GM19351 (cell line): ENCODE measurements at regions not wholly inside any gene's neighbourhood (a gene's known extent, or its start where the extent isn't known, plus 50 kb on each side); places are given as distances from the start of the nearest gene placed in this dataset.

Experiments used
- ATAC-seq: cut with Tn5 transposase; IDR thresholded peaks from one replicate; pipeline ENCODE4 v1.9.1; 2021; ENCODE audit warnings: mild to moderate bottlenecking, moderate library complexity; ENCODE audit not compliant: unreplicated experiment

DNA sequence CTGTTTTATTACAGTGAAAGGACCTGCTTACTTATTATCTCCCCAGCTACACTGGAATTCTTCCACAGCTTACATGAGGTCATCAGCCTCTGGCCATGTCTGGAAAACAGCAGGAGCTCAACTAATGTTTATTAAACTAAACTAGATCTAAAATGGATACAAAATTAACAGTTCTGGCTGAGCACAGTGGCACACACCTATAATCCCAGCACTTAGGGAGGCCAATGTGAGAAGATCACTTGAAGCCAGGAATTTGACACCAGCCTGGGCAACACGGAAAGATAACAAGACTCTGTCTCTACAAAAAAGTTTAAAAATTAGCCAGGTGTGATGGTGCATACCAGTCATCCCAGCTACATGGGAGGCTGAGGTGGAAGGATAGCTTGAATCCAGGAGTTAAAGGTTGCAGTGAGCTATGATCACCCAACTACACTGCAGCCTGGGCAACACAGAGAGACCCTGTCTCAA lies 220.8 kb upstream of the MARCKS start:
- no peak for ATAC-seq

DNA sequence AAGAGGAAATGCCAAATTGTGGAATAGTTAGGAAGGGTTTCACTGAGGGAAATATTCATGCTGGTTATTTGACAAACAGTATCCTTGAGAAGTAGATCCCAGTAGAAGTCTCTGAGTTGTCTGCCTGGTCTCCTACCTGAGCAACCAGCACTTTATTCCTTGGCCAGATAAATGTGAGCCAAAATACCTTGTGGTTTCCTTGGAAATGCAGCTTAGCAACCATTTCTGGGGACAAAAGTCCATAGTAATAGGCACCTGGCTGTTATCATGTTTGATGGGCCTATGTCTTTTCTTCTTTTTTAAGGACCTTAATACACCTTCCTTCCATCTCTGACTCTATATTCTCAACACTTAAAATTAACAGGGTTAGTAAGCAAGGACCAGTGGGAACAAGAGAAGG lies 217.1 kb upstream of the MARCKS start:
- ATAC-seq = no peak

DNA sequence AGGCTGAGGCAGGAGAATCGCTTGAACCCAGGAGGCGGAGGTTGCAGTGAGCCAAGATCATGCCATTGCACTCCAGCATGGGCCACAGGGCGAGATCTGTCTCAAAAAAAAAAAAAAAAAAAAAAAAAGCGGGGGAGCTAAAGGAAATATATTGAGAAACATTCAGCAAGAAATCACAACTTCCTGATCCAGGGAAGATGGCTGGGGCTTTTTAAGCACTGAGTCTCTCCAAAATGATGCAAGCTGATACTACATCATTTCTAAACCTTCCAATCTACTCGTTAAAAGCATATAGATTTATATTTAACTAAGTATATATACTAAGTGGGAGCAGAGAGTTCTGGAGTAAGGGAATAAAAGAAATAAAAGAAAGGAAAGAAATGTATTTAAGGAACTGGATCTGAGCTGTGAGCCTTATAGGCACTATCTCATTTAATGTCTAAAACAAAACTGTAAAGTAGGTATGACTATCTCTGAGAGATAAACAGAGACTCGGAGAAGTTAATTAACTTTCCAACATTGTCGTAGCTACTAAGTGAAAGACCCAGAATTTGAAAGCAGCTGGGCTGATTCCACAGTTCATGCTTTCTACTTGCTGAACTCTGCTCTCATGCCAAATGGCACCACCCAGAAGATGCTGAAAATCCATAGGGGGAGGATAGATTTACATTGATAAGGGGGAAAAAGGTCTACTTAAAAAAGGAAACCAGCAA lies 215.0 kb upstream of the MARCKS start:
- no peak for ATAC-seq

DNA sequence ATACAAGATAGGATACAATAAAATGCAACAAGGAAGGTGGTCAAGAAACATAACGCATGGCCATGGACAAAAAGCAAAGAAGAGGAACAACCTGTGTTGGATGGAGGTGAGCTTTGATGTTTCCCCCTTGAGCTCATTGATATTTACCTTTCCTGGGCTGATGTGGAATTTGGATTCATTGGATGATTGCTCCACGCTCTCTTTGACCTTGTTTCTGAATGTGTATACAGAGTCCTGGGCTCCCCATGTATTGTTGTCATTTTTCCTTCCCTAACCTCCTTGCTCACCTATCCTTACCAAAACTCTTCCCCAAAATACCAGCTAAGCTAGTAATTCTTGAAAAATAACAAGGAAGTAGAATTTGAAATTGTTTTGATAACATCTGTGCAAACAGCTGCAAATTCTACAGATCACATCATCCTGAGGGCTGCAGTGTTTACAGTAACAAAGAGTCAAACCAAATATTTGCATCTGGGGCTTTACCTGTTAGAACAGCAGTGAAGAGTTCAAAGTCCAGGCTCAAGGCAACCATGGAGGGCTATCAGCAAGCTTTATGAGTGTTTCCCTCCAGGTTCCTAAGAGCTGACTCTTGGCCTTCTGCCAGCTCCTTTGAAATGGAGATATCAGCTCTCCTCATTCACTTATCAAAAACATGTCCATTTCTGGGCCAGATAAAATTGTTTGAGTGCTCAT lies 214.3 kb upstream of the MARCKS start:
- ATAC-seq = peak; percentile 92

DNA sequence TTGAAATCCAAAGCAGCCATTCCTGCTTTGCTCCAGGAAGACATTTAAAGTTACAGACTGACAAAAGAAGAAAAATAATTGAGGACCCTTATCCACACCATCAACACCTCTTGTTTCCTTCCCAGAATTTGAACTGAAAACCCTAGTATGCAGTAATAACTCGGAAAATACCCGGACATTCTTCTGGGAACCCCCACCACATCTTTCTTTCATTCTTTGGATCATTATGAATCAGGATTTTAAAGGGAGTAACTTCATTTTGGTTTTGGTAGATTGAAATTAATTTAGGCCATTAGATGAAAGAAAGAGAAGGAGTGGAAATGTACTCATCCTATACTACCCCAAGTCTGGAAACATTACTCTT lies 213.8 kb upstream of the MARCKS start:
- no peak for ATAC-seq

DNA sequence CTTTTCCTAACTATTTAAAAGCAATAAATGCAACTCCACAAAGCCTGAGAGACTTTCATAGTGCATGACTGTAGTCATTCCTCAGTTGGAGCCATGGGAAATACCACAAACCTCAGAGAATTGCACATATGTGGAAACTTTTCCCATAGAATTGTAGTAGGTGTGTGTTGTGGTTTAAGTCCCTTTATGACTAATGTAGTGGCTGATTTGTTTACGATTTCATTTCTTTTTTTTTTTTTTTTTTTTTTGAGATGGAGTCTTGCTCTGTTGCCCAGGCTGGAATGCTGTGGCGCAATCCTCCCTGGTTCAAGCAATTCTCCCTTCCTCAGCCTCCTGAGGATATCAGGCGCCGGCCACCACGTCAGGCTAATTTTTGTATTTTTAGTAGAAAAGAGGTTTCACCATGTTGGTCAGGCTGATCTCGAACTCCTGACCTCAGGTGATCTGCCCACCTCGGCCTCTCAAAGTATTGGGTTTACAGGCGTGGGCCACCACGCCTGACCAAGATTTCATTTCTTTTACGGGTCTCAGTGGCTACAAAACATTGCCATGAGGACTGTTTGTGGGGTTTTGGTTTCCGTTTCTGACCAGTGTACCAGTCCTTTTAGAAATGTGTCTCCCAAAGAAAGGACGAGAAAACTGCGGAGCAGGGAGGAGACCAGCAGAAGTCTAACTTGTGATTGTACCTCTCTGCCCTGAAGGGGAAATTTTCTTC lies 212.1 kb upstream of the MARCKS start:
- peak; percentile 15 for ATAC-seq

DNA sequence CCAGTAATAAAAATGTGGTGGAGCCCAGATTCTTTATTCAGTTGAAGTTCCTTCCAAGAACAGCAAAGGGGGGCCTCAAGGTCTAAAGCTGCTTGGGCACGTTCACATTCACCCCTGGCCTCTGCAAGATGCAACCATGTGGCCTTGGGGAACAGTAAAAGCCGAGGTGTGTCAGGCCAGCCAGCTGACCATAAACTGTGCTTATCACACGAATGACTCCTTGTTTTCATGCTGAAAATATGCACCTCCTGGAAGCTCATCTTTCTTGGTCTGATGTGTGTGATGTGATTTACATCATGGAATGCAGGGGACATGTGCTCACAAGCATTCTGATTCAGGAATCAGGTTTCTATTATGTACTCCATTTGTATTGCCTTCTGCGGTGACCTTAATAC lies 211.6 kb upstream of the MARCKS start:
- no peak for ATAC-seq

DNA sequence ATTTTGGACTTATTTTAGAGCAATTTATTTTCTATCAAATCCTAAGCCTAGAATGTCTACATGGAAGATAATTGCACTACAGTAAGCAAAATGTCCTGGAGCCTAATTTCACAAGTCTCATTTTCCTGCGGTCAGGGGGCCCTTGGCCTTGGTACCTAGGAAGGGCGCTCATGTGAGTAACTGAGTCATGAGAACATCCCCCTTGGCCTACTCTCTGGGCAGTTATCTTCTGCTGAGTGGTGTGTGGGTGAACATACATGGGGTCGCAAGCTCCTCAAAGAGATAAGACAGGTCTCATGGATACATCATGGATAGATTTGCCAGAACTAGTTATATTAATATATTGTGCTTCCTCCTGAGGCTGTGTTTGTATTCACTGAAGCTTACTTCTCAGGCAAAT lies 211.2 kb upstream of the MARCKS start:
- no peak for ATAC-seq

DNA sequence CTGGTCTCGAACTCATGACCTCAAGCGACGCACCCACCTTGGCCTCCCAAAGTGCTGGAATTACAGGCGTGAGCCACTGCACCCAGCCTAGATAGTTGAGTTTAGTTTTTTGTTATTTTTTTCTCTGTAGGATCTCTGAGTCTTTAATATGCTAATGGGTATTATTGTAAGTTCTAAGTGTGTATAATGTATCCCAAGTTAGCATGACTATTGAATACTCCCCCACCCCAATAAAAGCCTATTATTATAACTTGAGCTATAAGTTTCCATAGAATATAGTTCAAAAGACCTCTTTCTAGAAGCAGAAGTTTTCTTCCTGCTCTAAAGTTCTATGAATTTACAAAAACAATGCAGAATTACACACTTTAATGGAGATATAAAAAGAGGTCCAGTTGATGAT lies 210.4 kb upstream of the MARCKS start:
- no peak for ATAC-seq

DNA sequence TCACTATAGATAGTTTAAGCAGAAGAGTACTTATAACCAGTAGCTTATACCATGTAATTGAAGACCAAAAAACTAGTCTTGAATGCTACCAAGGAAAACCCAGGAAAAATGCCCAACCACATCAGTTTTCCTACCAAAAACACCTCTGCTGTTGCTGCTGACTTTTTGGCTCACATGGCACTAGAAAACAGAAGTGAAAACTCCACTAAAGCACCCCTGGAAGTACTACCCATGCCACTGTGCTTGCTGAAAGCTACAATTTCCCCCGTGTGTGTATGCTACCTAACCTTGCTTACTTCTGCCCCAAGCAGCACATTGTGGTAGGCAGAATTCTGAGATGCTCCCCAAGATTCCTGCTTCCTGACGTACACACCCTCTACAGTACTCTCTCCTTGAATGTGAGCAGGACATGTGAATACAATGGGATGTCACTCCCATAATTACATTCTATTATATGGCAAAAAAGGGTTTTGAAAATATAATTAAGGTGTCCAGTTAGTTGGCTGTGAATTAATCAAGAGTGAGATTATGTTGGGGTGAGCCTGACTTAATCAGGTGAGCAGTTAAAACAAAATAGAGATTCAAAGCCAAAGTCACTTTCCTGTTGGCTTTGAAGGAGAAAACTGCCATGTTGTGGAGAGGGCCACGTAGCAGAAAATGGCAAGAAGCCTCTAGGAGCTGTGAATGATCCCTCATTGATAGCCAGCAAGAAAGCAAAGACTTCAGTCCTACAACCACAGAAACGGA lies 209.8 kb upstream of the MARCKS start:
- no peak for ATAC-seq

DNA sequence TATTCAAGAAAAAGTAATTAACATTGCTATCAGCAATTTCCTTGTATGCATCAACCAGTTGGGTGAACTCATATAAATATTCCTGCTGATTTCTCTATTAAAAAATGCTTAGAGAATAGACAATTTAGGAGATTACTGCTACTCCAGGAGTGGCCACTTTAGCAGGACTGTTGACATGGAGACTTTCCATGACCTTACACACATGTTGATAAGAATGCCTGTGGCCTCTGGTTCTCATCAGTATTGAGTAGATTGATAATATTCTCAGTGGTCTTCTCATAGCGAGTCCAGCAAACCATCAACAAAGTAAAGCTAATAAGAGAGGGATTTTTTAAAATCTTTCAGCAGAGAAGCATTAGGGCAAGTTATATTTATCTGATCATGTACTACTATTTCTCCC lies 208.4 kb upstream of the MARCKS start:
- no peak for ATAC-seq

DNA sequence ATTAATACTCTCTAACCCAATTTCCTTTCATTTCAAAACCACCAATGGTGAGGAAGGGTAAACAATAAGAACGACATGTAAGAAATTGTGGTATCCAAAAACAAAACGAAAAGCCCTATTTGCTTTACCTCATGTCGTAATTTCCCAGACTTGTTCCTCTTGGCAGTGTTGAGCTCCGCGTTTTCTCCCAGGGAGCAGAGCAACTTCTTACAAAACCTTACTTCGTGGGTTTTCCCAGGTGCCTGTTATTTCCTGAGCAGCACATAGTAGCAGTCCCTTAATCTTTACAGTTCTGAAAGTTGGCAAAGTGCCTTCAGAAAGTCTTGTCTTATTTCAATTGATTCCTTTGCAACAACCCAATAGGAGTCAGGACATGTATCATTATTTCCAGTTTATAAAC lies 207.9 kb upstream of the MARCKS start:
- ATAC-seq = no peak

DNA sequence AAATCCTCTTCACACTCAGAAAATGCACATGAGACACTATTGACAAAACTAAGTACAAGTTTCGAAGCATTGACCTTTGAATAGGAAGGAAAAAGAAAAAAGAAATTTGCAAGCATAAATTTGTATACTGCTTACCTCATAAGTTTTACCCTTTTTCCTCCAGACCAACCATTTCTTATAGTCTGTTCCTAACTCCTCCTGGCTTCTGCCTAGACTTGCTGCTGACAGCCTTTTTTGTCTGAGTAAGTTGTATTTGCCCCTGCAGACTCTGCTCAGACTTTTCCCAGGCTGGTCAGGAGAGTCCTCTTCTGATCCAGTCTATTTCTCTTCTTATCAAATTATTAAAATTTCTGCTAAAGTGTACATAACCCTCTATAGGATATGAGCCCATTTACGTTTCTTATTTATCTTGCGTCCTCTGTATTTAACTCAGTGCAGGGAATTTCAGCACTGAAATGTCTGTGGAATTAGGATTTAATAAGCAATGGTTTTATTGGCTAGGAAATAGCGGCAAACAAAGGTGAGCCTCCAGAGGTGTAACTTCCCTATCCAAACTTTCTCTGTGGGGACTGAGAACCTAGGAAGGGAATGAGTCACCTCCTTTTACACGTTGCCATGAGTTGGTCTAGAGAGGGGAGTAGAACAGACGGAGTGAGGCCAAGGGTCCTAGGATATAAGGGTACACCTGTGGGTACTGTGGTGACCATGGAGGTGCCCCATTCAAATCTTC lies 207.1 kb upstream of the MARCKS start:
- no peak for ATAC-seq

DNA sequence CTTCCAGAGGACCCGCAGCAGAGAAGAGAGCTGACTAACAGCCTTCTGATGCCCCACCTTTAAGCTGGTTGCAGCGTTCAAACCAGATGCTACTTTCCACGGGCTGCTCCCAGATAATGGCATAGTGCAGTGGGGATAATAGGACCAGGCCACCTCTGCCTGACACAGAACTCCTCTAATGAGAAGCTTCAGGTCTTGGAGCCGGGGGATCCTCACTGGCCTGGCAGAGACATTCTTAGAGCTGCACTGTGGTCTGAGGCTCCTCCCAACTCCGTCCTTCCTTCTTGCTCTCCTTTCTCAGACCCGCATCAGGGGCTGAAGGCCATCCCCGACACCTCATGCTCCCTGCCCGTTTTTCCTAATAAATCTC lies 206.6 kb upstream of the MARCKS start:
- ATAC-seq = no peak

DNA sequence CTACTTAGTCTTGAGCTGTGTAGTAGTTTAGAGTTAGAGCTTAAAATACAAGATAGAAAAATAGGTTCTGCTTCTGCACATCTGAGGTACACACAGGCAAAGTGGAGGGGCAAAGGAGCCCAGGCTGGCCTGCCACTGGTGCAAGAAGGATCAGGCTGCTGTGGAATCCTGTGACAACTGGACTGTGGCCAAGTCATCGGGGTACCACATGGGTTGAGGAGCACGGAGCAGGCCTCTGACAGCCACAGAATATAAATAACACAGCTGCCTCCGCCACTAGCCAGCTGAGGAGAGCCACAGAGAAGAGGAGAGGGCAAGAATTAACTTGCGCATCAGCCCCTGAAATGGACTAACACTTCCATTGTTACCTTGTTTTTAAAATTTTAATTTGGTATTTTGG lies 206.0 kb upstream of the MARCKS start:
- no peak for ATAC-seq

DNA sequence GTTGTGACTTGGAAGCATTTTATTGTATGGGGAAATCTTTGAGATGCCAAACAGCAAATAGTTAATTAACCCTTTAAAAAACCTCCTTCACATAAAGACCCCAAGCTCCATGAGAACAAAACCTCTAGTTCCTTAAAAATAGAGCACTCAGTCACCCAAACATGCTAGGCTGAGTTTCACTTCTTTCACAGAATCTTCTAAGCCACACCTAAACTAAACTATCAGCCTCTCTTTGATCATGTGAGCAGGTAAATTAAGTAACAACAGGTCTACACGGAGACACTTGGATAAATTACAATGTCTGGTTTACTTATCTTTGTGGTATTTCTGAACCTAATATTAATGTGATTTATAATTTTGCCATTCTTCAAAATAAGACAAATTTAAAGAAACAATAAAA lies 205.2 kb upstream of the MARCKS start:
- ATAC-seq = peak; percentile 35

DNA sequence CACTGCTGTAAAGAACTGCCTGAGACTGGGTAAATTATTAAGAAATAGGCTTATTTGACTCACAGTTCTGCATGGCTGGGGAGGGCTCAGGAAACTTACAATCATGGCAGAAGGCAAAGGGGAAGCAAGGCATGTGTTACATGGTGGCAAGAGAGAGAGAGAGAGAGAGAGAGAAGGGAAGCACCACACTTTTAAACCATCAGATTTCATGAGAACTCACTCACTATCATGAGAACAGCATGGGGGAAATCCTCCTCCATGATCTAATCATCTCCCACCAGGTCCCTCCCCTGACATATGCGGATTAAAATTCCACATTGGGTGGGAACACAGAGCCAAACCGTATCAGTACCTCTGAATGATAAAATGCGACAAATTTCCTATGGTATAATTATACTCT lies 203.9 kb upstream of the MARCKS start:
- ATAC-seq = no peak

DNA sequence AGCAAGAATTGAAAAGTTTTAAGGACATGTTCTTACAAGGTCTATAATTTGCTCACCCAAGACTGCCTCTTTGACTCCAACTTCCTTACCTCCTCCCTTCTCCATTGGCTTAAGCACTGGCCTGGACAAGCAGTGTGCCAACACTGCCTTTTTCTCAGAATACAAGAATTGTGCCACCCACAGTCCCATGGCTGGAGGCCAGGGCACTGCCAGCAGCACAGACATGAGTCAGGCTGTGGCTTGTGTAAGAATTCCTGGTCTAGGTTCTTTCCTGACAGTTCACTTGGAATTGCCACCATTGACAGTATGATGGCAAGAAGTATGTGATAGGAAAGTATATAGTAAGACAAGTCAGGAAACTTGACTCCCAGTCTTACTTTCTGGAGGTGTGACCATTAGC lies 202.7 kb upstream of the MARCKS start:
- ATAC-seq = no peak

DNA sequence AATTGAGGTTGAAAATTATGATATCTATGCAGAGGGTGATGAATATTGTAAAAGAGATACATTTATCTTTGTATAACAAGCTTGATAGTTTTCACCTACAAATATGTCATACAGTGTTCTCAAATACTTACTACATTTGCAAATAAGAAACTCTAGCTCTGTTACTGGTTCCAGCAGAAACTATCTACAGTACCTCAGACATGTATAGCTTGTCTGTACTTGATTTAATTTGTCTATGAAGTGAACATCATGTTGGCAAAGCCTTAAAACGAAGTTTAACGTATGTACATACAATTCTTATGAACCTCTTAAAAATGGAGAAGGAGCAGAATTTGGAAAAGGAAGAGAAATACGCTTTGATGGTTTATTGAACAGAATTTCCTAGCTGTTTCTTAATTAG lies 201.4 kb upstream of the MARCKS start:
- ATAC-seq = no peak

DNA sequence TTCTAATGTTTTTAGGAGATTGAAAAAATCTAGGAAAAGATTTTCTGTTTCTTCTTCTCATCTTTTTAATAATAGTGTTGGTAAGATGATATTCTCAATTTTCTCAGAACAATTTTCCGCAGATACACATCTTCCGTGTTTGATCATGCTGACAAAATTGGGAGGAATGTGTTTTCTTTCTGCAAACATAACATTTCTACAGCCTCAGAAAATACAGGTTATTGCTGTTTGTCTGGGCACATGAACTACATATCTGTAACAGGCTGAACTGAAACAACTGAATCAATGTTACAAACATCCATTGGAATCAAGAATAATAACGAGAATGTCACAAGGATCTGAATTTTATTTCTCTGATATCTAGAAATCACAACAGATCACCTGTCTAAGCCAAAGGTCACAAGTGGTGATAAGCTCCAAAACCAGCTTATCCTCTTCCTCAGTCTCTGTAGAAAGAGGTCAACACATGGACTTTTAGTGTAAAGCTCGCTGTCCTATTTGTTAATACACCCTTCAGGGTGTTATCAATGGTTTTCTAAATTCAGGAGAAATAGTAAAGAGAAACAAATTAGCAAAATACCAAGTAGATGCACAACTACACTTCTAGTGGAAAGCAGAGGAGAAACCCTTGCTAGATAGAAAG lies 197.3 kb upstream of the MARCKS start:
- no peak for ATAC-seq
